HG02870 (cell line): ENCODE measurements at regions not wholly inside any gene's neighbourhood (a gene's known extent, or its start where the extent isn't known, plus 50 kb on each side); places are given as distances from the start of the nearest gene placed in this dataset.
"Not testable (repeated sequence)": the region's sequence is repeated elsewhere in the genome, so short reads cannot be mapped to it uniquely, and the experiment has no call there.

Experiments used
- ATAC-seq: cut with Tn5 transposase; IDR thresholded peaks from one replicate; pipeline ENCODE4 v1.9.1; 2021; ENCODE audit warnings: mild to moderate bottlenecking, moderate library complexity; ENCODE audit not compliant: unreplicated experiment

DNA sequence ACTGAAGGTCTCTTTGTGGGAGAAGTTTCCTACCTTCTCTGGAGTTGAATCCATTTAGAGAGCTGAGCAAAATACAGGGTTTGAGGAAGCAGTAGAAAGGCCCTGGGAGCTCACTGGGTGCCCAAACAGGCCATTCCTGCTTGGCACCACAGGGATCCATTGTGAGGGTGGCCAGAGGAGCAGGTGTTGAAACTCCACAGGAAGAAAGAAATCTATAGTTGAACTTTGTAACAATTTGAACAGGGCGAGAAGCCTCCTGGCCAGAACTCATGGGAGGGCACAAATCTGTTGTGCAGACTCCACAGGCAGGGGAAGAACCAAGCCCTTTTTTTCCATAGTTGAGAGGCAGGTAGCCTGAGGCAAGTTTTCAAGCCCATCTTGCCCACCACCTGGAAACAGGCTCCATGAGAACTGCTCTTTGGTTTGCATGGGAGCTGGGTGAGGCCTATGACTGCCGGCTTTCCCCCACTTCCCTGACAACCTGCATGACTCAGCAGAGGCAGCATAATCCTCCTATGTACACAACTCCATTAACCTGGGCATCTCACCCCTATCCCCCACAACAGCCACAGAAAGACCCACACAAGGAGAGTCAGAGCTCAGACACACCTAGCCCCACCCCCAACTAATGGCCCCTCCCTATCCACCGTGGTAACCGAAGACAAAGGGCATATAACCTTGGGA, 1053.0 kb downstream of the TSN start:
- no peak for ATAC-seq

DNA sequence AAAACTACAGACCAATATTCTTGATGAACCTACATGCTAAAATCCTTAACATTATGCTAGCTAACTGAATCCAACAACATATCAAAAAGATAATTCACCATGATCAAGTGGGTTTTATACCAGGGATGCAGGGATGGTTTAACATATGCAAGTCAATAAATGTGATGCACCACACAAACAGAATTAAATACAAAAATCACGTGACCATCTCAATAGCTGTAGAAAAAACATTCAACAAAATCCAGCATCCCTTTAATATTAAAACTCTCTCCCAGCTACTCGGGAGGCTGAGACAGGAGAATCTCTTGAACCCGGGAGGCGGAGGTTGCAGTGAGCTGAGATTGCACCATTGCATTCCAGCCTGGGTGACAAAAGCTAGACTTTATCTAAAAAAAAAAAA, 1056.8 kb downstream of the TSN start:
- not testable (repeated sequence) for ATAC-seq

DNA sequence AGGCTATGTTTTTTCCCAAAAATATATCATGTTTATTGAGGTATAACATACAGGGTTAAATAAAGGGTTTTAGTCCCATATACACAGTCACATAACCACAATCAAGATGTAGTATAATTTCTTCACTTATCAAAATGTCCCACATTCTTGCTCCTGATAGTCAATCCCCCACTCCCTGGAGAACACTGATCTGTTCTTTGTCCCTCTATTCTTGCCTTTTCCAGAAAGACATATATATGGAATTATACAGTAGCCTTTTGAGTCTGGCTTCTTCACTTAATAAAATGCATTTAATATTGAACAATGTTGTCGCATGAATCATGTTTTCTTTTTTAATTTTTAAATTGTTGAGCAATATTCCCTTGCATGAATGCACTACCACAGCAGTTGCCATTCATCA, 1059.7 kb downstream of the TSN start:
- no peak for ATAC-seq

GRCh38 chr2:122816803-122817202, 1061.4 kb downstream of the TSN start:
- no peak for ATAC-seq

- ATAC-seq, result no peak
These were observed 1066.9 kb downstream of the TSN start for GRCh38 chr2:122822319-122822718.

- no peak for ATAC-seq
These were observed 1074.7 kb downstream of the TSN start for GRCh38 chr2:122830157-122830556.

DNA sequence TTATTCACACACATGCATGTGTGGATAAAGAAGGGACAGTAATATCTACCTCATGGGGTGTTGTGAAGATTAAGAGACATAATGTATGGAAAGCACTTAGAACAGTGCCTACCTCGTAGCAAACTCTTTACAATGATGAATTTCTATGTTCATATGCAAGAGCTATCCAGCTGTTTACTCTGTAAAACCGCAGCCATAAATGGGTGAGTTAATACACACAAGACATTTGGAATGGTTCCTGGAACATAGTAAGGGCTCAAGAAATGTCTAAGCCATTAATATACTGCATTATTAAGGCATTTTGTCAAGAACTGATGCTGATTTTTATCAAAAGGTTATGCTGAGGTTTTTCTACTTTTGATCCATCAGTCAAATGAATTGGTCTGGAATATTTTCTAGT, 1076.2 kb downstream of the TSN start:
- no peak for ATAC-seq

DNA sequence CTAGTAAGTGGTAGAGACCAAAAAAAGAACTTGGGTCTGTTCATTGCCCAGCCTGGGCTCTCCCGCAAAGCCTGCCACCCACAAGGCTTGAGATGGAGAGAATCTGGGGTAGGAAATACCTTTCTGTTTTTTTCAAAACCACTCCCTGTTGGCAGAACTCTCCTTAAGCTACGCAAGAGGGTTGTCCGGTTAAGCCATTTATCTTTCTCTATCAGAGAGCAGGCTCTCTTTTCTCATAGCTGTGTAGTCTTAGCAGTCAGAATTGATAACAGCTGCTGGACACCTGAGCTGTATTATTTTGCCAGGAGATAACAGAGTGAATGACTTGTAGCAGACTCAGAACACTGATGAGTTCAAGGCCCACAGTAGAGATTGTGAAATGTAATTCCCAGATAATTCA, 1088.1 kb downstream of the TSN start:
- ATAC-seq, result no peak

- no peak for ATAC-seq
These were observed 1095.7 kb downstream of the TSN start for GRCh38 chr2:122851161-122851560.

DNA sequence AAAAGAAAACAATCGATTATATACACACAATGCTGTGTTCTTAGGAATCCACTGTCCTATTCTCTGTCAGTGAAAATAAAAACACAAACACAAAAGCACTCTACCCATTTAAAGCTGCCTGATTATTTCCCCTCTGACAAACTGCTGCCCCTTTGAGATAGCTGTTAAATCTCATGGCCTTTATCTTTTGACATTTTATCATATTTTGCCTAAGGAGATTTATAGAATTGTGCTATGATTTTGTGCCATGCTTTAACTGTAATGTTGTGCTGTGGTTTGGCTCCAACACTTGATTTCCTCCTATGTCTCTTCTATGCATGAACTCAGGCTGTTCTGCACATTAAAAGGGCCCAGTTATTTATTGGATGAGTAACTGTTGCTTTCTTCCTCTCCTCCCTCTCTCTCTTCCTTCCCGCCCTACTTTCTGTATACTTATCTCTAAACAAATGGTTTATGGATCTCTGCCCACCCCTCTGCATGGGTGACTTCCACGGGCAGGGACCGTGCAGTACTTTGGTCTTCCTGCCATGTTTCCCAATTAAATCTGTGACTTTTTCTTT, 1096.6 kb downstream of the TSN start:
- ATAC-seq, result no peak

DNA sequence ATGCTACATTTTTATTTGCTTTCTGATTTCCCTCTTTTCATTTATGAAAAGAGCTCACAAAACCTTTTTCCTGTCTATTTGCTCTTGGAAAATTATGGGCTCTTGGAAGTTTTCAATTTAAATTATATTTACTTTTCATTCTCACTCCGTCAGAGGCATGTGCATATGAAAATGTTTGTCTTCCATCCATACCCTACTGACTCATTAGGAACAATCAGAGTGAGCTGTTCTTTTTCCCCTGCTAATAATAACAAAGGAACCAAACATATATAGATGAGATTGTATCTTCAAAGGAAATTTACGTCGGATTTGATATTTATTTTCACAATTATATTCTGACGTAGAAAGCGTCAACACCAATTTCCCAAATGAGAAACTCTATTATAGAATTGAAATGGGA, 1101.2 kb downstream of the TSN start:
- no peak for ATAC-seq

DNA sequence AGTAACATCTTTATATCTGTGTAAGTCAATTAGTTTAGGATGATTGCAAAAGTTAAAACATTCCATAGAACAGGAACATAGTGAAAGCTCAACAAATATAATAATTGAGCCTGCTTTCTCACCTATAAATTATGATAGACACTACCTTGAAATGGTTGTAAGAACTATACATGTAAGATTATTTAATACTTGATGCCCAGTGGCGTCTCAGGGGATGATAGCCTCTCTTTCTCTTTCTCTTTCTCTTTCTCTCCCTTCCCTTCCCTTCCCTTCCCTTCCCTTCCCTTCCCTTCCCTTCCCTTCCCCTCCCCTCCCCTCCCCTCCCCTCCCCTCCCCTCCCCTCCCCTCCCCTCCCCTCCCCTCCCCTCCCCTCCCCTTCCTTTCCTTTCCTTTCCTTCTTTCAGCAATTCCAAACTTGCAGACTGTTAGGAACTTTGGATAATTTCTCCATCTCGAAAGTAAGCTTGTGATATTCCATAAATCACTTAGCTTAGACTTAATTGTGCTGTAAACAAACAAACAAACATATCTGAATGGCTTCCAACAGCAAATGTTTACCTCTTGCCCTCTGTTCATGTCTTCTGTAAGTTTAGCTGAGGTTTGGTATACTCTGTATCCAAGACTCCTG, 1102.7 kb downstream of the TSN start:
- ATAC-seq, result no peak

- no peak for ATAC-seq
These were observed 1103.4 kb downstream of the TSN start for GRCh38 chr2:122858813-122859212.

- no peak for ATAC-seq
These were observed 1103.8 kb downstream of the TSN start for GRCh38 chr2:122859260-122859659.

GRCh38 chr2:122863532-122863931, 1108.1 kb downstream of the TSN start:
- ATAC-seq, result no peak

GRCh38 chr2:122864728-122865127, 1109.3 kb downstream of the TSN start:
- ATAC-seq, result no peak

DNA sequence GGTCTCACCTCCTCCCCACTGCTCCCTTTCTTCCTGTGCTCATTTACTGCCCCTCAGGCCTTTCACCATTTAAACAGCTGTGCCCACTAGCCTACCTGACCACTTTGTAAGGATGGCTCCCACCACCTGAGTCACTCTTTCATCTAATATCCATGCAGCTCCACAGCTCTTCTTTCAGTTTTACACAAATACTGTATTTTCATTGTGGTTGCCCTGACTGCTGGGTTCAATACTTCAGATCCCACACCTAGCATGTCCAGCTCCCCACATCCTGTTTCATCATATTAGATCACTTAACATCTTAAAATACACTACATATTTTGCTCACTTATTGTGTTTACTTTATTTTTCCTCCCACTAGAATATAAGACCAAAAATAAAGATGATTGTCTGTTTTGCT, 1110.6 kb downstream of the TSN start:
- ATAC-seq, result no peak

DNA sequence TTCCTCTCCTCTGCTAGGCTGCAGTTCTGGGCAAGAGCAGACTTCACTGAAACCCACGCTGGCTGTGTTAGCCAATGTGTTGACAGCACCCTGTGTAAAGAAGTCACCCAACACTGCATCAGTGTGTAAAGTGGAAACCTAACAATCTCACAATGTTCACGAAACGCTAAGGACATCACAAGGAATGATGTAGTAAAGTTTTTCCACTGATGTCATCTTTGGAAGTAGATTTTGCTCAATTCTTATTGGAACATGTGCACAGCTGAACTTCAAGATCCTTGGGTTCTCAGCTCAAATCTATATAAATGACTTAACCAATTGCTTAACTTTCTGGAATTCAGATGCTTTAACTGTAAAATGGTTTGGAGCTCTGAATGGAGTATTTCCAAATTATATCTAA, 1112.5 kb downstream of the TSN start:
- ATAC-seq, result no peak

DNA sequence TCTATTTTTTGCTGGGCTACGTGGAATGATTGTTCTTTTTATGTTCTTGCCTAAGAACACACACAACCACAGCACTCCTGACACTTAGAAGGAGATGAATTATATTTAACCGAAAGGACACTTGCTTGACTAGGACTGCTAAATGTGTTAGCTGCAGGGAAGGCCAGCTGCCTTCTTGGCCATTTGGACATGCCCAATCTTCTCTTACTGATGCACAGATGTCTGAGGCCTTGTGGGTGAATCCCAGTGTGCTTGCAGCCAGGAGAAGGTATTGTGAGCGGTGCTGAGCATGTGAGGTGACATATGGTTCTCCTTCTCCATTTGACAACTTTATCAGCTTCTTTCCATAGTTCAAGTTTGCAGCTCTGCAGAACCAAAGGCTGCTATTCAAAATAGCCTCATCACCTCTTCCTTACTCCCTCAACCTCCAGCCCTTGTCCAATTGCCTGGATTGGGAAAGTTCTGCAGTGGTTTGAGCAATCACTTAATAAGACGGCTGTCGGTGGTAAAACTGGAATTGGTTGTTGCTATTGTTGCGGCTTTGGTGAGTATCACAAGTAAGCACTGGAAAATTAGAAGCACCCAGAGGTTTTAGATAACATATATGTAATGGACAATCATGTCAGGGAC, 1113.3 kb downstream of the TSN start:
- ATAC-seq, result no peak

- ATAC-seq, result no peak
These were observed 1118.5 kb downstream of the TSN start for GRCh38 chr2:122873951-122874350.

DNA sequence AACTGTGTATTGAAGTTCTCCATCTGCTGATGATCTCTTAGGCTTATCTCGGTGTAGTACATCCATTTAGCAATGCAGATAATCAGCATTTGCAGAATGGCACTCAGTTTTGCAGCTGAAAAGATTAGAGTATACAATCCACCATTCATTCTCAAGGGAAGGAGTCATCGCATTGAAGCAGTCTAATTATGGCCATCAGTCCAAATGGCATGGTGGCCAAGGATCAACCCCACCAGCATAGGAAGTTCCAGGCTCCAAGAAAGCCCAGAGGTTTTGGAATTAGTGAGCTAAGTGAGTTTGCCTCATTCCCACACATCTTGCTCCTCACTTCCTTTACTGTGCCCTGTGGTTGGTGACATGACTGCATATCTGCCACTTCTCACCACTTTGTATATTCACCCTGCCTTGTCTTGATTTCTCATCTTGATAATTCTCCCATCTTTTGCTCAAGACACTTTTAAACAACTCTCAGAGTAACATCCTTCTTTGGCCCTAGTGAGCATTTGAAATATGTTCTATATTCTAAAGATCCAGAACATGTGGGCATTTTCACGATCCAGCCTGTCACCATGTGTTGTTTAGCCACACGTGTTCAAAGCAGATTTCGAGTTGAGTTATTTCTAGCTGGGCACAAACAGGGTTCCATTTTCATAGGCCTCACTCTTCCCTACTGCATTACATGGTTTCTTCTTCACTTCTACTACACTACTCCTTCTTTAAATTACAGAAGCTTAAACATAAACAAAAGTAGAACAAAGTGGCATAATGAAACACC, 1119.8 kb downstream of the TSN start:
- ATAC-seq, result no peak
